GM12892 (cell line): ENCODE measurements at regions not wholly inside any gene's neighbourhood (a gene's known extent, or its start where the extent isn't known, plus 50 kb on each side); places are given as distances from the start of the nearest gene placed in this dataset.

Source experiments
- POLR2A ChIP-seq: IDR thresholded peaks from 2 replicates; pipeline ENCODE4 v1.6.1; 2011; ENCODE audit warnings: low read depth, low read length, control low read depth
- TAF1 ChIP-seq: IDR thresholded peaks from 2 replicates; pipeline ENCODE4 v1.6.1; 2011; ENCODE audit warnings: low read depth, mild to moderate bottlenecking, control low read depth, low read length, borderline replicate concordance

DNA sequence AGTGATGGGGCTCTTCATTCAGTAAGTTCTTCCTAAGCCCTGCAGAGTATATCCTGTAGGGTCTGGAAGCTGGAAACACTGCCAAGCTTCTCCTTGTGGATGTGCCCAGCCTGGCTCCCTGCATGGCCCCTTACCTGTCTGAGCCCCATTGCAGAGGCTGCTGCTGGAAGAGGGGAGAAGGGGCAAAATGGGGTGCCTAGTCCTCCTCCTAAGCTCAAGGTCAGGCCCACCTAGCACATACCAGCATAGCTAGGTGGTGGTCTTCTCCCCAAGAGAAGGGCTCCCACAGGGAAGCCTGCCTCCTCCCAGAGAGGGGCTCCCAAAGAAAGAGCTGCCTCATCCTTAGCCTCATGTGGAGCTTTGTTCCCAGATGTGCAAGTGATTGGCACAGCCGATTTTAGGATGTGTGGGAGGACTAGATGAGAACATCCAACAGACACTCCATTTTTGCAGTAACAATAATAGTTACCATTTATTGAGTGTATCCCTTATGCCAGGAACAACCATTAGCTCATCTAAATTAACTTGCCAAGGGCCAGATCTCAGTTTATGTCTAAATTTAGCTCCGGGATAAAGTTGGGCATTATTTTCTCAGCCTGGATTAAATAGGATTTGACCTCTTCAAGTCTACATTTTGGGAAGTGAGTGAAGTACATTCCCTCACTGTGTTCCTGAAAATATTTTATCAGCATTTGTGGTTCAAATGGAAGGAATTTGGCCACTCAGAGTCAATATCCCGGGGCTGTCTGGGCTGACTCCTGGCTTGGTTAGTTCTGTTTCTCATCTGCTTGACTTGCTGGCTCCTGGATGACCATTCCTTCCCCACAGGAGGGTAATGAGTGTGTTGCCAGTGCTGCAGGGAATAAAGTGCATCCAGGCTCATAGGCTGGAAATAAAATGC lies 291.1 kb upstream of the ROPN1 start:
- no peak for TF ChIP-seq TAF1
- no peak for TF ChIP-seq POLR2A
